Body of pancreas (tissue), 4 donors: ENCODE measurements at regions not wholly inside any gene's neighbourhood (a gene's known extent, or its start where the extent isn't known, plus 50 kb on each side); places are given as distances from the start of the nearest gene placed in this dataset.

Experiments used
- ATAC-seq: fragments of 150-250 bp; one replicate; pipeline ENCODE4 v1.9.1; 2016
- DNase-seq, 4 donors: peaks; one replicate each; pipeline ENCODE4 v3.0.0-alpha.2; 2019
- H3K27ac ChIP-seq, 4 donors: fragments of 200-600 bp; sonication (generic); 1 replicate in 3 of 4; 2 replicates in 1 of 4; pipeline versions ENCODE4 v1.5.1 to v1.6.1; 2016 to 2019; ENCODE audit warnings: mild to moderate bottlenecking in 1 of 4, mixed read lengths in 1 of 4, moderate library complexity in 1 of 4
- H3K27me3 ChIP-seq, 2 donors: fragments of 200-600 bp; sonication (generic); one replicate each; pipeline ENCODE4 v1.6.0; 2016; ENCODE audit warnings: mild to moderate bottlenecking in 1 of 2
- H3K36me3 ChIP-seq, 2 donors: fragments of 200-600 bp; sonication (generic); replicated peaks in 1 of 2; 2 replicates each; pipeline ENCODE4 v1.5.1; 2016; ENCODE audit warnings: low read depth in 2 of 2; ENCODE audit not compliant: insufficient read depth in 1 of 2
- H3K4me1 ChIP-seq: fragments of 200-600 bp; sonication (generic); one replicate; pipeline ENCODE4 v1.6.0; 2016
- H3K4me3 ChIP-seq, 2 donors: fragments of 200-600 bp; sonication (generic); 1 replicate in 1 of 2; 2 replicates in 1 of 2; pipeline ENCODE4 v1.5.1; 2016 to 2019
- H3K9me3 ChIP-seq, 3 donors: fragments of 200-600 bp; sonication (generic); 1 replicate in 2 of 3; 2 replicates in 1 of 3; pipeline ENCODE4 v1.5.1; 2016
- CTCF ChIP-seq, 7 experiments: fragments of 450-650 bp in 4 of 7; fragments of 200-600 bp in 3 of 7; sonication (generic) in 3 of 7; IDR thresholded peaks; one replicate each; pipeline ENCODE4 v1.5.1; 2016 to 2019; ENCODE audit warnings: antibody characterized with exemption in 7 of 7
- POLR2A ChIP-seq, 3 donors: fragments of 450-650 bp; IDR thresholded peaks; one replicate each; pipeline ENCODE4 v1.6.1; 2016; ENCODE audit warnings: antibody characterized with exemption in 3 of 3, mild to moderate bottlenecking in 2 of 3
- WGBS, 2 donors: methylation state at CpG; one replicate each; pipeline ENCODE4 v1.1.5; 2017; 5-methylcytosine and 5-hydroxymethylcytosine counted together
- intact Hi-C: fragments of 100-400 bp; cut with DNase I; formaldehyde crosslinking; loops from one replicate; pipeline ENCODE4 v1.15.1; 2023

- Histone ChIP-seq H3K9me3 (peaks cover 0 to 7% (median 0%) of the 10 kb centered on the region in 3 donors), H3K27me3 (no peaks in the 10 kb centered on the region), H3K4me3 (no peak overlapping the region), H3K4me1 (peaks cover 2% of the 10 kb centered on the region), H3K27ac (no peak overlapping the region), H3K36me3 (no peaks in the 10 kb centered on the region)
- no peak for TF ChIP-seq POLR2A (IDR thresholded peaks at IDR 0.05)
- no peak for TF ChIP-seq CTCF (IDR thresholded peaks at IDR 0.05)
- WGBS, 2 donors, result 83 to 87% methylated on average over 5 of the region's 5 CpGs
- DNase-seq (no peak), ATAC-seq (no peak)
- intact Hi-C loops, result no loop called here
These were observed 109.3 kb downstream of the BOD1 start for GRCh38 chr5:173507171-173507570.

DNA sequence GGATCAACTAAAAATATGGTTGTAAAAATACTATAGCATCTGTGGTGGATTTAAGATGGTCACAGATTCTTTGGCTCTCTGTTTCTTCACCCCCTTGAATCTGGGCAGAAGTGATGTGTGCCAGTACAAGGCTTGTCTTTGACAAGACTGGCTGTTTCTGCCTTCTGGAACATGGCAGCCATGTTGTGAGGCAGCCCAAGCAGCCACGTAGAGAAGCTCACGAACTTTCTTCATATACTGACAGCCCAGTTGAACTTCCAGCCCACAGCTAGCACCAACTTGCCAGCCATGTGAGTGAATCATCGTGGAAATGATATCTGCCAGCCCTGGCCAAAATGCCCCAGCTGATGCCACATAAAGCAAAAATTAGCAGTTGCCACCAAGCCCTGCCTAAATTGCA lies 110.8 kb downstream of the BOD1 start:
- Histone ChIP-seq H3K4me1 (peaks cover 14% of the 10 kb centered on the region), H3K36me3 (no peaks in the 10 kb centered on the region), H3K9me3 (peaks cover 0 to 7% (median 0%) of the 10 kb centered on the region in 3 donors), H3K4me3 (no peak overlapping the region), H3K27me3 (no peaks in the 10 kb centered on the region), H3K27ac (no peak overlapping the region)
- TF ChIP-seq POLR2A (IDR thresholded peaks at IDR 0.05) (no peak), CTCF (IDR thresholded peaks at IDR 0.05) (no peak)
- ATAC-seq (no peak), DNase-seq (no peak)
- intact Hi-C loops, result no loop called here
- 84 to 91% methylated on average over 3 of the region's 3 CpGs for WGBS, 2 donors

DNA sequence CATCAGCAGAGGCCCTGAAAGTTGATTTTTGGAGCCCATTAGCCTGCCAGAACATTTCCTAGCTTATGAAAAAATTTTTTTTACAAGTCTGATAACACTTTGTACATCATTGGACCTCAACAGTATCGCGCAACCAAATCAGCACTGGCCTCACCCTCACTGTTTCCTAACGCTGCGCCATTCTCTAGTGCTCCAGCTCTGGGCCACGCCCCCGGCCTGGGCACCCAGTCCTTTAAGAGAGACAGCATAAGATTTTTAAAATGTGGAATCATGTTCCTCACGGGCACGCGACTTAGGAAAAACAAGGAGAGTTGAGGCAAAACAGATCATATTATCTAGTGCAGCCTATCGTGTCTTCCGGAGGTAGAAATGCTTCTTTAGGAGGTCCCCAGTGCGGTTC lies 114.5 kb downstream of the BOD1 start:
- no peak for ATAC-seq

GRCh38 chr5:173501271-173501670 lies 115.2 kb downstream of the BOD1 start:
- no peaks in the 10 kb centered on the region for H3K36me3 ChIP-seq
- TF ChIP-seq CTCF (IDR thresholded peaks at IDR 0.05), result no peak
- no peak for TF ChIP-seq POLR2A (IDR thresholded peaks at IDR 0.05)
- intact Hi-C loops, result no loop called here
- ATAC-seq (no peak), DNase-seq (peak in 2 of 4 donors; percentile 36 to 64)
- 33 to 42% methylated on average over 8 of the region's 8 CpGs for WGBS, 2 donors
- no peaks in the 10 kb centered on the region for H3K27me3 ChIP-seq
- no peak overlapping the region for H3K4me3 ChIP-seq
- peak overlapping the region; percentile 73 to 91 (median 86) for H3K27ac ChIP-seq
- H3K4me1 ChIP-seq, result peaks cover 57% of the 10 kb centered on the region
- H3K9me3 ChIP-seq, result peaks cover 0 to 7% (median 0%) of the 10 kb centered on the region in 3 donors

More for the DNA sequence above, 114.5 kb downstream of the BOD1 start:
- H3K4me1 ChIP-seq, result peaks cover 51% of the 10 kb centered on the region
- no peak overlapping the region for H3K4me3 ChIP-seq
- H3K27ac ChIP-seq, result no peak overlapping the region
- no peak for TF ChIP-seq CTCF (IDR thresholded peaks at IDR 0.05)
- no peaks in the 10 kb centered on the region for H3K27me3 ChIP-seq
- WGBS, 2 donors, result 87 to 93% methylated on average over 12 of the region's 12 CpGs
- H3K9me3 ChIP-seq, result peaks cover 0 to 7% (median 0%) of the 10 kb centered on the region in 3 donors
- intact Hi-C loops, result no loop called here
- DNase-seq, result no peak
- H3K36me3 ChIP-seq, result no peaks in the 10 kb centered on the region

DNA sequence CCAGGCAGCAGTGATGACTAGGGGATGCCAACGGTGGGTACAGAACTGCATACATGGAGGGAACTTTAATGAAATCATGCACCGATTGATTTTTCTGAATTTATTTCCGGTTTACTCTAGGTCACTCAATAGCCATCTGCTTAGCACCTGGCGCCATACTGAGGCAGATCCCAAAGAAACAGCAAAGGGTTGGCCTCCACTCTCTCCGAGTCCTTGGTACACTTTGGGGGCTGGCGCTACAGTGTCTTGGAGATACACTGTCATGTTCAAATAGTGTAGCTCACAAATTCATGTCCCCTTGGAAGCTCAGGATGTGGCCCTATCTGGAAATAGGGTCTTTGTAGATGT lies 116.3 kb downstream of the BOD1 start:
- DNase-seq (peak; percentile 35 to 55 (median 38)), ATAC-seq (peak; percentile 8)
- Histone ChIP-seq H3K4me3 (no peak overlapping the region), H3K27me3 (no peaks in the 10 kb centered on the region), H3K27ac (peak overlapping the region; percentile 73 to 91 (median 86)), H3K36me3 (no peaks in the 10 kb centered on the region), H3K4me1 (peaks cover 68% of the 10 kb centered on the region), H3K9me3 (no peaks in the 10 kb centered on the region)
- no peak for TF ChIP-seq CTCF (IDR thresholded peaks at IDR 0.05)
- no peak for TF ChIP-seq POLR2A (IDR thresholded peaks at IDR 0.05)
- whole genome bisulfite sequencing, 2 donors, result 65 to 70% methylated on average over 6 of the region's 6 CpGs
- intact Hi-C loops, result no loop called here
